CD8-positive, alpha-beta memory T cell (primary cell): ENCODE measurements at regions not wholly inside any gene's neighbourhood (a gene's known extent, or its start where the extent isn't known, plus 50 kb on each side); places are given as distances from the start of the nearest gene placed in this dataset.

Experiments used
- CTCF ChIA-PET: fragments of 350-600 bp; sonication (Branson Sonifier 250); formaldehyde crosslinking; loops from one replicate; lab custom pipeline; 2021; ENCODE audit warnings: antibody characterized with exemption; lab: Charles Lee
- POLR2A ChIA-PET: fragments of 350-600 bp; sonication (Branson Sonifier 250); formaldehyde crosslinking; loops from one replicate; lab custom pipeline; 2021; ENCODE audit warnings: antibody characterized with exemption; lab: Charles Lee
- DNase-seq, 5 donors: peaks; one replicate each; pipeline versions ENCODE4 v3.0.0 to v3.0.0-alpha.2; 2020 to 2022; ENCODE audit warnings: mixed read lengths in 1 of 5
- H3K27ac ChIP-seq: one replicate; pipeline ENCODE4 v1.7.0; 2013; ENCODE audit warnings: low read depth, mild to moderate bottlenecking, low read length, moderate library complexity
- H3K27me3 ChIP-seq: 2 replicates; pipeline ENCODE4 v1.7.0; 2013; ENCODE audit warnings: low read length, mild to moderate bottlenecking; ENCODE audit not compliant: insufficient read depth, poor library complexity, severe bottlenecking
- H3K36me3 ChIP-seq: 2 replicates; pipeline ENCODE4 v1.7.0; 2013; ENCODE audit warnings: mild to moderate bottlenecking, low read length, moderate library complexity; ENCODE audit not compliant: insufficient read depth
- H3K4me1 ChIP-seq: 2 replicates; pipeline ENCODE4 v1.7.0; 2013; ENCODE audit warnings: mild to moderate bottlenecking, low read length, moderate library complexity; ENCODE audit not compliant: insufficient read depth
- H3K4me3 ChIP-seq: 2 replicates; pipeline ENCODE4 v1.7.0; 2013; ENCODE audit warnings: mild to moderate bottlenecking, low read length
- H3K9me3 ChIP-seq: 2 replicates; pipeline ENCODE4 v1.7.0; 2013; ENCODE audit warnings: mild to moderate bottlenecking, low read length
- H3K27ac Mint-ChIP-seq, 8 donors: one replicate each; pipeline ENCODE4 v1.8.0; 2020 to 2021; ENCODE audit warnings: mixed read lengths in 8 of 8, mild to moderate bottlenecking in 6 of 8, inconsistent platforms in 3 of 8, moderate library complexity in 3 of 8
- H3K27me3 Mint-ChIP-seq, 2 donors: one replicate each; pipeline ENCODE4 v1.8.0; 2020 to 2021; ENCODE audit warnings: mixed read lengths in 2 of 2, mild to moderate bottlenecking in 1 of 2, moderate library complexity in 1 of 2
- H3K36me3 Mint-ChIP-seq, 3 donors: one replicate each; pipeline ENCODE4 v1.8.0; 2020 to 2021; ENCODE audit warnings: mixed read lengths in 3 of 3, inconsistent platforms in 1 of 3, mild to moderate bottlenecking in 1 of 3
- H3K4me1 Mint-ChIP-seq, 3 donors: one replicate each; pipeline ENCODE4 v1.8.0; 2020 to 2021; ENCODE audit warnings: mixed read lengths in 3 of 3, inconsistent platforms in 1 of 3, mild to moderate bottlenecking in 1 of 3
- H3K4me3 Mint-ChIP-seq, 7 donors: one replicate each; pipeline ENCODE4 v1.8.0; 2020 to 2021; ENCODE audit warnings: mixed read lengths in 7 of 7, mild to moderate bottlenecking in 6 of 7, moderate library complexity in 4 of 7, inconsistent platforms in 2 of 7
- H3K9me3 Mint-ChIP-seq, 5 donors: one replicate each; pipeline ENCODE4 v1.8.0; 2020 to 2022; ENCODE audit warnings: mixed read lengths in 5 of 5, mild to moderate bottlenecking in 3 of 5, moderate library complexity in 2 of 5, inconsistent platforms in 1 of 5

DNA sequence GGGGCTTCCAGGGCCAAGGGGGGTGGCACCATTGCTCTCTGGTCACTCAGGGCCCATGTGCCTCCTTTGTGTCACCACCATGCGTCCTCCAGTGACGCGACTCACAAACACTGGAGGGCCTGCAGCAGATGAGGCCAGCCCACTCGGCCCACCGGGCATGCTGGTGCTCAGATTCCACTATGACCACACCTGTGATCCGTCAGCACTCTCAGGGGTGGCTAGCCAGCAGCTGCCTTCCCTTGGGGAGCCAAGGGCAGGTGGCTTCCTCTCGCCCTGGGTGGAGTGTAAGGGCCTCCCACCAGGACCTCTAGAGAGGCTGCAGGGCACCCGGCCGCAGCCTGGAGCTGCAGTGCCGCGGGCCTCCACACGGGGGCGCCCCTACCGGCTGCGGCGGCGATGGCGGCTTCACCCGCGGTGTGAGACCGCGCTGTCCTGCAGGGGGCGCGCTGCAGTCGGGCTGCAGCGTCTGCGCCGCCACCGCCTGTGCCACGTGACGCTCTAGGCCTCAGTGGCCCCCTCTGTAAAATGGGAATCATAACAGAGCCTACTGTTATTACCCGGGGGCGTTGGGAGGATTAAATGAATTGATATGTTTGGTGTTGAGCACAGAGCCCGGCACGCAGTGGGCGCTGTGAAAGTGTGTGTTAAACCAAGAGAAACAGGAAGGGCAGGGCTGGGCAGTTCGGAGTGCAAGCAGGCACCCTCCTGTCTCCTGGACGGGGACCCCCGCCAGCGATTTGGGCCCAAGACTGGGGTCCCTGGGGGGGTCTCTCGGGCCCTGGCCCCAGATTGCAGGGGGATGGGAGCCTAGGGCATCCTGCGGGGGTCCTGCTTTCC is 192.4 kb upstream of the GSE1 start:
- CTCF ChIA-PET: interaction anchor here (0.5 to 9.0 kb wide), 34 partner anchors 8 to 410 kb away, joined by 3 to 205 read pairs (median 4); partner anchors contain the start of gene GSE1
- POLR2A ChIA-PET: interaction anchor here (1.0 kb wide), 1 partner anchor 189 kb away, joined by 3 read pairs; no protein-coding TSS in a partner anchor
- peaks cover 4 to 6% of the 10 kb centered on the region in 2 donors for H3K27me3 Mint-ChIP-seq
- Histone ChIP-seq H3K27me3 (no peaks in the 10 kb centered on the region), H3K4me1 (peaks cover 9% of the 10 kb centered on the region), H3K27ac (no peak overlapping the region), H3K36me3 (no peaks in the 10 kb centered on the region), H3K4me3 (no peak overlapping the region), H3K9me3 (no peaks in the 10 kb centered on the region)
- H3K27ac Mint-ChIP-seq: peak overlapping the region in 3 of 8 donors; percentile 29 to 47 (median 46)
- no peaks in the 10 kb centered on the region for H3K9me3 Mint-ChIP-seq
- H3K4me3 Mint-ChIP-seq: no peak overlapping the region
- peaks cover 0 to 8% (median 2%) of the 10 kb centered on the region in 3 donors for H3K4me1 Mint-ChIP-seq
- H3K36me3 Mint-ChIP-seq: no peaks in the 10 kb centered on the region
- DNase-seq: peak; percentile 66 to 80 (median 74)

DNA sequence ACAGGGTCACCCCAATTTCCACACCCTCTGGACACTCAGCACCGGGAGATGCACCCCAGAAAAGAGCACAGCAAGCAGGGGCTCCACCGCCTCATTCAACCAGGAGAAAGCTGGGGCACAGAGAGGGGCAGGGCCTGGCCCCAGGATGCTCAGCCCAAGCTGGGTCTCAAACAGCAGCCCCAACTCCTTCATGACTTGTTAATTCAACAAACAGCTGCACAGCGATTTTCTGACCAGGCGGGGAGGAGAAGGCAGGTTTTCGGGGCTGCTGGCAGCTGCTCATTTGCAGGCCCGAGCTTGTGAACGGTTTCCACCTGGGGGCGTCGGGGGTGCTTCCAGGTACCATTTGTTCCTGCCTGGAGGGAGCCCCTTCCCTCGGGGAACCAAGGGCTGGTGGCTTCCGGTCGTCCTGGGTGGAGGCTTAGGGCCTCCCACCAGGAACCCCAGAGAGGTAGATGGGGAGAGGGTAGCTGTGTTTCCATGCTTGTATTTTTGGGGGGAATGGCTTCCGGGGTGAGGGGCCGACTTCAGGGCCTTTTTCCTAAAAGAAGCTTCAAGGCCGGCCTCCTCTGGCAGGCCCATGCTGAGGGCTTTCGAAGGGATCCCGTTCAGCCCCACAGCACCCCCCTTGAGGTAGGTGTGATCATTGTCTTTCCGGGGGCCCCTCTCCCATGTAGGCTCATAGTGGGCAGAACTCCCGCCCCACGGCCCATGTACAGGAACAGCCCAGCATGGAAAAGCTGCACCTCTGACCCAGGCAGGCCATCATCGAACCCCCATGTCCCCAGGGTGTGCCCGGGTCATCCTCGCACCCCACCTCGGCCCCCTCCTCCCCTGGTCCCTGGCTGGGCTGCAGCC is 191.6 kb upstream of the GSE1 start:
- Mint-ChIP-seq H3K4me3 (no peak overlapping the region), H3K36me3 (no peaks in the 10 kb centered on the region), H3K4me1 (peaks cover 0 to 4% (median 2%) of the 10 kb centered on the region in 3 donors), H3K27me3 (peaks cover 7 to 9% of the 10 kb centered on the region in 2 donors), H3K9me3 (no peaks in the 10 kb centered on the region), H3K27ac (peak overlapping the region in 1 of 8 donors; percentile 29)
- no peaks in the 10 kb centered on the region for H3K36me3 ChIP-seq
- CTCF ChIA-PET: interaction anchor here (0.8 to 9.0 kb wide), 18 partner anchors 8 to 409 kb away, joined by 3 to 205 read pairs (median 5); partner anchors contain the start of gene GSE1
- H3K27me3 ChIP-seq: no peaks in the 10 kb centered on the region
- peak in 1 of 5 donors; percentile 42 for DNase-seq
- H3K9me3 ChIP-seq: no peaks in the 10 kb centered on the region
- peaks cover 4% of the 10 kb centered on the region for H3K4me1 ChIP-seq
- POLR2A ChIA-PET: interaction anchor here (0.6 kb wide), 2 partner anchors 19 to 188 kb away, joined by 3 read pairs; no protein-coding TSS in a partner anchor
- no peak overlapping the region for H3K27ac ChIP-seq
- H3K4me3 ChIP-seq: no peak overlapping the region

DNA sequence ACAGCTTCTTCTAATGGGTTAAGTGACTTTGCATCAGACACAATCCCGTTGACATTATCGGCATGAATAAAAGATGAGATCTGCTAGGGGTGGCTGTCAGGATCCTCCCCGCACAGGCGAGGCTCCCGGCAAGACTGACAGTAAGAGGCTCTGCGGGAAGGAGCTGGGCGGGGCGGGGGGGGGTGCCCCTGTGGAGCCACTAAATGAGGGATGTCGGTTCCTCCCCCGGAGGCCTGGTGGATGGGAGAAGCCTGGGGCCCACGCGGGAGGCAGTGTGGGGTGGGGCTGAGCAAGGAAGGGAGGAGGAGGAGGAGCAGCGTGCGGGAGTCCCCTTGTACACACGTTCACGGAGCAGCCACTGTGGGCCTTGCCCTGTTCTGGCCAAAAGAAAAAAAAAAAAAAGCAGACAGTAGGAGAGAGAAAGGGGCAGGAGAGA is 190.9 kb upstream of the GSE1 start:
- H3K9me3 Mint-ChIP-seq: no peaks in the 10 kb centered on the region
- no peak overlapping the region for H3K27ac ChIP-seq
- H3K36me3 Mint-ChIP-seq: no peaks in the 10 kb centered on the region
- H3K27me3 Mint-ChIP-seq: peaks cover 7 to 9% of the 10 kb centered on the region in 2 donors
- no peaks in the 10 kb centered on the region for H3K36me3 ChIP-seq
- no peak overlapping the region for H3K27ac Mint-ChIP-seq
- H3K4me1 Mint-ChIP-seq: peaks cover 0 to 3% (median 2%) of the 10 kb centered on the region in 3 donors
- peaks cover 4% of the 10 kb centered on the region for H3K4me1 ChIP-seq
- H3K4me3 ChIP-seq: no peak overlapping the region
- no peak overlapping the region for H3K4me3 Mint-ChIP-seq
- ChIA-PET POLR2A (interaction anchor here (0.6 kb wide), 1 partner anchor 20 kb away, joined by 3 read pairs; no protein-coding TSS in a partner anchor), CTCF (interaction anchor here (0.9 to 9.0 kb wide), 8 partner anchors 9 to 192 kb away, joined by 3 to 205 read pairs (median 6); partner anchors contain the start of gene GSE1)
- no peaks in the 10 kb centered on the region for H3K27me3 ChIP-seq
- H3K9me3 ChIP-seq: no peaks in the 10 kb centered on the region
- DNase-seq: peak in 1 of 5 donors; percentile 29

DNA sequence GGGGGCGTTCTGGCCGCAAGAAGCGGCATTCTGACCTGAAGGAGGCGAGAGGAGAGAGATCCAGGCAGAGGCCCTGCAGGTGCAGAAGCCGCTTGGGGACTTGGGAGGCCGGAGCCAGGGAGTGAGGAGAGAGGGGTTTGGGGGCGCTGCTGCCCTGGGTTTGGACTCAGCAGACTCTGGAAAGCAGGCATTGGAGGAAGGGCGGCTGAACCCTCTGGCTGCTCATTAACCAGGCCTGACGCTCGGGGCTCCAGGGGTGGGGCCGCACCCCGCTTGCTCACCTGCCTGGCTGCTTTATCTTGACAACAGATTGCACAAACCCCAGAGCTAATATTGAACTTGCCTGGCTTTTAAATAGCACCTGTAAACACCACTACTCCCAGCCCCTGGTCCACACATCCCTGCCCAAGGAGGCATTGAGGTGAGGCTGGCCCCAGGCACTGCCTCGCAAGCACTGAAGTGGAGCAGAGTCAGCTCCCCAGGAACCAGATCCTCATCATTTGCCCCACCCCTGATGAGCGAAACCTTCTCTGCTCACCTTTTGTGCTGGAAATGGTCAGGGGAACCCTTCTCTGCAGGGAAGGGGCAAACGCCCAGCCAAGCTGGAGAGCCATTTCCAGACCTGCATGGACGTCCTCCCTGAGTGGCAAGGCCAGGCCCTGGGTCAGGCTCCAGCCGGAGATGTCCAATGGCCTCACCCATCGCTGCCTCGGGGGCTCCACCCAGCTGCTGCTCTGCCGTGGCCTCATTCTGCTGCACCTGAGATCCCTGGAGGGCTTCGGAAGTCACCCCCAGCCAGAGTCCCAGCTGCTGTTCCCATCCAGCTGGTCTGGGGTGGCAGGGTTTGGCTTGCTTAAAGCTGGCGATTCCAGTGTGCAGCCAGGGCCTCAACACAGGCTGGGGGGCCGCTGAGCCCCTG is 190.2 kb upstream of the GSE1 start:
- peak in 1 of 5 donors; percentile 37 for DNase-seq

DNA sequence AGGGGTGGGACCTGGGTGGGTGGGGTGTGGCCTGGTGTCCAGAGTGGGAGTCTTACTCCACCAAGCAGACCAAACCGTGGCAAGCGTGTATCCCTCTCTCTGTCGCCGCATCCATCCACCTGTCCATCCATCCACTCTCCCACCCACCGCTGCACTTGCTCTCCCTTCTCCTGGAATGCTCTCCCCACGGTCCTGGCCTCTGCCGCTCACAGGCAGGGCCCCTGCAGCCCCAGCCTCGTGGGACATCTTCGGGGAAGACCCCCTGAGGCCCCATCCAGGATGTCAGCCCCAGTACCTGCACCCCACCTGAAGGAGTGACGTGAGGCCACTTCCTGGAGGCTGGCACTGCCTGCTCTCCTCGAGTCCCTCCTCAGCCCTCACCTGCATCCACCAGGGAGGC is 189.5 kb upstream of the GSE1 start:
- H3K4me3 Mint-ChIP-seq: no peak overlapping the region
- no peak overlapping the region for H3K4me3 ChIP-seq
- POLR2A ChIA-PET: no interaction called here
- H3K27me3 Mint-ChIP-seq: peaks cover 7 to 9% of the 10 kb centered on the region in 2 donors
- H3K27ac Mint-ChIP-seq: no peak overlapping the region
- H3K27me3 ChIP-seq: no peaks in the 10 kb centered on the region
- no peaks in the 10 kb centered on the region for H3K9me3 Mint-ChIP-seq
- no peaks in the 10 kb centered on the region for H3K36me3 ChIP-seq
- H3K4me1 Mint-ChIP-seq: peaks cover 0 to 3% (median 2%) of the 10 kb centered on the region in 3 donors
- no peaks in the 10 kb centered on the region for H3K9me3 ChIP-seq
- no peak for DNase-seq
- CTCF ChIA-PET: interaction anchor here (1.3 to 9.0 kb wide), 4 partner anchors 24 to 190 kb away, joined by 3 to 205 read pairs (median 18); partner anchors contain the start of gene GSE1
- H3K27ac ChIP-seq: no peak overlapping the region
- H3K36me3 Mint-ChIP-seq: no peaks in the 10 kb centered on the region
- H3K4me1 ChIP-seq: peaks cover 4% of the 10 kb centered on the region

More for the DNA sequence above, 190.2 kb upstream of the GSE1 start:
- peaks cover 7 to 9% of the 10 kb centered on the region in 2 donors for H3K27me3 Mint-ChIP-seq
- no peaks in the 10 kb centered on the region for H3K36me3 Mint-ChIP-seq
- no peak overlapping the region for H3K27ac ChIP-seq
- ChIA-PET POLR2A (no interaction called here), CTCF (interaction anchor here (1.3 to 9.0 kb wide), 3 partner anchors 26 to 191 kb away, joined by 3 to 205 read pairs (median 32); partner anchors contain the start of gene GSE1)
- H3K4me3 Mint-ChIP-seq: no peak overlapping the region
- H3K9me3 Mint-ChIP-seq: no peaks in the 10 kb centered on the region
- peaks cover 0 to 3% (median 2%) of the 10 kb centered on the region in 3 donors for H3K4me1 Mint-ChIP-seq
- H3K4me3 ChIP-seq: no peak overlapping the region
- H3K9me3 ChIP-seq: no peaks in the 10 kb centered on the region
- H3K36me3 ChIP-seq: no peaks in the 10 kb centered on the region
- no peaks in the 10 kb centered on the region for H3K27me3 ChIP-seq
- H3K4me1 ChIP-seq: peaks cover 4% of the 10 kb centered on the region
- H3K27ac Mint-ChIP-seq: no peak overlapping the region

DNA sequence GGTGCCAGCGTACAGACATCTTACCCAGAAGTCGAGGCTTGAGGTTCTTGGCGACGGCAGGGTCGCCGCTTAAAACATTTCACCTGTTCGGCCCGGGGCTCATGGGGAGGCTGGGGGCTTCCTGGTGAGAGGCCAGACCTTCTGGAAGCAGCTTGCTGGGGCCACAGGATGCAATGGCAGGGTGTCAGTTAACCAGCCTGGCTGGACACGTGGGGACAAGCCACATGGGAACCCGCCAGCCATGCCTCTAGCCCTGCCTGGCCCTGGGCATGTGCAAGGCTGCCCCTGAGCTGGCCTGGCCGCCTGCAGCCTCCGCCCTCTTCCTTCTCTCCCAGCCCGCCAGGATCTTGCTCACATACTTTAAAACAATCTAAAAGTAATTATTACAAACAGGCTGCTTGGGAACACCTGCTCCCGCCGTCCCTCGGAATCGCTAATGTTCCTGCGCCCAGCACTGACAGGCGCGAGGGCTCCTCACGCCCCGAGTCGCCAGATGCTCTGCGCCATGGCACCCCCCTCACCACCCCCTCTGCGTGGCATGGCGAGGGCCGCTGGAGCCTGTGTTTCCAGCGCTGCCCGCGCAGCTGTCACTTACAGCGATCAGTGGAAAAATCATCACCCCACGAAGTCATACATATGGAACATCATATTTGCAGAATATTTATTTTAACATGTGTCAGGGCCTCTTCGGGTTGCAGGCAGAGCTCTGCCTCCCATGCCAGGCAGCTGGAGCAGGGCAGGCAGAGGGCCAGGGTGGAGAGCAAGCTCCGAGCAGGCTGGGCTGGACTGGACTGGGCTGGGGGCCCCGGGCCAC is 188.7 kb upstream of the GSE1 start:
- CTCF ChIA-PET: interaction anchor here (1.1 to 3.1 kb wide), 3 partner anchors 23 to 192 kb away, joined by 4 to 10 read pairs (median 4); no protein-coding TSS in a partner anchor
- peak in 1 of 5 donors; percentile 39 for DNase-seq
- peaks cover 7 to 9% of the 10 kb centered on the region in 2 donors for H3K27me3 Mint-ChIP-seq

More for the DNA sequence above, 188.7 kb upstream of the GSE1 start:
- peaks cover 4% of the 10 kb centered on the region for H3K4me1 ChIP-seq
- no peak overlapping the region for H3K27ac ChIP-seq
- peak overlapping the region in 1 of 8 donors; percentile 85 for H3K27ac Mint-ChIP-seq
- no peaks in the 10 kb centered on the region for H3K9me3 ChIP-seq
- H3K36me3 Mint-ChIP-seq: no peaks in the 10 kb centered on the region
- H3K36me3 ChIP-seq: no peaks in the 10 kb centered on the region
- peaks cover 0 to 3% (median 2%) of the 10 kb centered on the region in 3 donors for H3K4me1 Mint-ChIP-seq
- H3K4me3 ChIP-seq: no peak overlapping the region
- H3K9me3 Mint-ChIP-seq: no peaks in the 10 kb centered on the region
- no peaks in the 10 kb centered on the region for H3K27me3 ChIP-seq
- POLR2A ChIA-PET: no interaction called here
- no peak overlapping the region for H3K4me3 Mint-ChIP-seq
